GM10266 (cell line): ENCODE measurements at regions not wholly inside any gene's neighbourhood (a gene's known extent, or its start where the extent isn't known, plus 50 kb on each side); places are given as distances from the start of the nearest gene placed in this dataset.

Experiments
- DNase-seq: peaks from one replicate; pipeline ENCODE4 v3.0.0; 2012; ENCODE audit errors: extremely low spot score
- CTCF ChIP-seq: IDR thresholded peaks from 2 replicates; pipeline ENCODE4 v1.5.1; 2012; ENCODE audit warnings: mild to moderate bottlenecking, low read depth; ENCODE audit not compliant: control insufficient read depth, insufficient read depth; ENCODE audit errors: missing control alignments

- TF ChIP-seq CTCF = no peak
- DNase-seq = no peak
These were observed 284.7 kb downstream of the GPR37 start for GRCh38 chr7:124480821-124481290.

- no peak for TF ChIP-seq CTCF
These were observed 285.4 kb downstream of the GPR37 start for GRCh38 chr7:124480036-124480820.

GRCh38 chr7:124462249-124462648 is 303.3 kb downstream of the GPR37 start:
- no peak for TF ChIP-seq CTCF
- no peak for DNase-seq

More at GRCh38 chr7:124480036-124480820, 285.4 kb downstream of the GPR37 start:
- no peak for DNase-seq

GRCh38 chr7:124460555-124460954 is 305.0 kb downstream of the GPR37 start:
- no peak for DNase-seq
- TF ChIP-seq CTCF = no peak

GRCh38 chr7:124460056-124460450 is 305.5 kb downstream of the GPR37 start:
- no peak for TF ChIP-seq CTCF

GRCh38 chr7:124459101-124460055 is 306.2 kb downstream of the GPR37 start:
- no peak for DNase-seq
- no peak for TF ChIP-seq CTCF

More at GRCh38 chr7:124460056-124460450, 305.5 kb downstream of the GPR37 start:
- no peak for DNase-seq
